ENCODE measurements at regions not wholly inside any gene's neighbourhood (a gene's known extent, or its start where the extent isn't known, plus 50 kb on each side); places are given as distances from the start of the nearest gene placed in this dataset.

DNA sequence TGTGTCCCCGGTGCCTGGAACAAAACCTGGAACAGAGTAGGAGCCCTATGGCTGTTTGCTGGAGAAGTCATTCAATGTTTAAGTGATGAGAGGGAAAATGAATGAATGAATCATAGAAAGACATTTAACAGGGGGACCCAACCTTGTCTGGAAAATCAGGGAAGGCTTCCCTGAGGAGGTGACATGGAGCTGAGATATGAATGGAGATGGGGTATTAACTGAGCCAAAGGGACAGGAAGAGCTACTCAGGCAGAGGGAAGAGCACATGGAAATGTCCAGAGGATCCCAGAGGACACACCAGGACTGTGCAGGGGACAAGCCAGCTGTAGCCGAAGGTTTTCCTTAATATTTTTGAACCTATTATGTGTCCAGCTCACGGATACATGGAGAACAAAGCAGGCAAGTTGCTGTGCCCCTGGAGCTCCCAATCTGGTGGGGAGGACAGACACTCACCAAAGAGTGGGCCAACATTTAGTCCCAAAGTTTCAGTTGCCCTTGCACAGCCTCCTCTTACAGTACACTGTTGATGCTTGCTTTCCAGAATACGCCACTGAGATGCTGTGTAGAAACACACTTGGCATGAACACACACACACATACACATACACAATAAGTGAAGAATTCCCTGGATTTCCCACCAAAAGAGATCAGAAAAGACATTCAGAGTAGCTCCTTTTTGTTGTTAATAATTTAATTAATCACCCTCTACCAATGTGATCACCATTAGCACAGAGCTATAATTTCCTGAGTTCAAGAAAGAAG lies 77.0 kb upstream of the PTPN1 start:
- no peak for TF ChIP-seq POLR2A (IDR thresholded peaks at IDR 0.05)
- TF ChIP-seq, protein P1, sequence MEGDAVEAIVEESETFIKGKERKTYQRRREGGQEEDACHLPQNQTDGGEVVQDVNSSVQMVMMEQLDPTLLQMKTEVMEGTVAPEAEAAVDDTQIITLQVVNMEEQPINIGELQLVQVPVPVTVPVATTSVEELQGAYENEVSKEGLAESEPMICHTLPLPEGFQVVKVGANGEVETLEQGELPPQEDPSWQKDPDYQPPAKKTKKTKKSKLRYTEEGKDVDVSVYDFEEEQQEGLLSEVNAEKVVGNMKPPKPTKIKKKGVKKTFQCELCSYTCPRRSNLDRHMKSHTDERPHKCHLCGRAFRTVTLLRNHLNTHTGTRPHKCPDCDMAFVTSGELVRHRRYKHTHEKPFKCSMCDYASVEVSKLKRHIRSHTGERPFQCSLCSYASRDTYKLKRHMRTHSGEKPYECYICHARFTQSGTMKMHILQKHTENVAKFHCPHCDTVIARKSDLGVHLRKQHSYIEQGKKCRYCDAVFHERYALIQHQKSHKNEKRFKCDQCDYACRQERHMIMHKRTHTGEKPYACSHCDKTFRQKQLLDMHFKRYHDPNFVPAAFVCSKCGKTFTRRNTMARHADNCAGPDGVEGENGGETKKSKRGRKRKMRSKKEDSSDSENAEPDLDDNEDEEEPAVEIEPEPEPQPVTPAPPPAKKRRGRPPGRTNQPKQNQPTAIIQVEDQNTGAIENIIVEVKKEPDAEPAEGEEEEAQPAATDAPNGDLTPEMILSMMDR (IDR thresholded peaks at IDR 0.05): no peak

Data from adrenal gland (tissue), 5 donors.